IMR-90 (cell line): ENCODE measurements at regions not wholly inside any gene's neighbourhood (a gene's known extent, or its start where the extent isn't known, plus 50 kb on each side); places are given as distances from the start of the nearest gene placed in this dataset.

ENCODE experiments used
- ATAC-seq: fragments of 200-7000 bp; cut with Tn5 transposase; 2 replicates; pipeline ENCODE4 v1.9.1; 2020; ENCODE audit warnings: low read depth, mild to moderate bottlenecking, moderate library complexity
- BruUV-seq: library from RNA; stranded (reverse); fragments of 400-500 nt; replicated peaks from 2 replicates; lab custom pipeline; 2021; lab: Mats Ljungman, UMichigan
- CTCF ChIA-PET: fragments of 300-600 bp; formaldehyde crosslinking; extraction: SDS; loops from one replicate; lab custom pipeline; 2021; ENCODE audit warnings: antibody characterized with exemption; lab: Yijun Ruan, JAX
- POLR2A ChIA-PET: fragments of 300-600 bp; sonication (Branson Sonifier 250); formaldehyde crosslinking; loops from one replicate; lab custom pipeline; 2022; ENCODE audit warnings: antibody characterized with exemption; ENCODE audit not compliant: unreplicated experiment; lab: Charles Lee
- DNase-seq: peaks from one replicate; pipeline ENCODE4 v3.0.0; 2013
- H2AFZ ChIP-seq: replicated peaks from 2 replicates; pipeline ENCODE3; 2013; ENCODE audit warnings: low read length, mild to moderate bottlenecking; ENCODE audit not compliant: poor library complexity
- H2AK5ac ChIP-seq: 2 replicates; pipeline ENCODE4 v1.6.1; 2013; ENCODE audit warnings: low read depth, low read length, inconsistent platforms
- H2AK9ac ChIP-seq: replicated peaks from 2 replicates; pipeline ENCODE3; 2013; ENCODE audit warnings: mild to moderate bottlenecking, low read depth, low read length, moderate library complexity; ENCODE audit not compliant: poor library complexity
- H2BK120ac ChIP-seq: 2 replicates; pipeline ENCODE4 v1.6.1; 2013; ENCODE audit warnings: low read depth, low read length, inconsistent platforms
- H2BK15ac ChIP-seq: 3 replicates; pipeline ENCODE4 v1.6.1; 2013; ENCODE audit warnings: low read depth, low read length, inconsistent platforms
- H2BK20ac ChIP-seq: 2 replicates; pipeline ENCODE4 v1.6.1; 2013; ENCODE audit warnings: low read depth, mild to moderate bottlenecking, inconsistent platforms, low read length, moderate library complexity
- H2BK5ac ChIP-seq: 2 replicates; pipeline ENCODE4 v1.6.1; 2013; ENCODE audit warnings: mild to moderate bottlenecking, low read depth, low read length, inconsistent platforms; ENCODE audit not compliant: poor library complexity, severe bottlenecking
- H3K14ac ChIP-seq: replicated peaks from 2 replicates; pipeline ENCODE4 v1.6.1; 2013; ENCODE audit warnings: low read depth, low read length, inconsistent platforms
- H3K18ac ChIP-seq: 2 replicates; pipeline ENCODE4 v1.6.1; 2013; ENCODE audit warnings: low read depth, low read length, control low read depth
- H3K23ac ChIP-seq: 2 replicates; pipeline ENCODE4 v1.6.1; 2013; ENCODE audit warnings: low read depth, low read length, inconsistent platforms
- H3K27ac ChIP-seq: 2 replicates; pipeline ENCODE4 v1.5.1; 2013; ENCODE audit warnings: mild to moderate bottlenecking, control low read depth, low read length; ENCODE audit not compliant: insufficient read depth
- H3K27me3 ChIP-seq: 2 replicates; pipeline ENCODE4 v1.6.1; 2013; ENCODE audit warnings: low read length; ENCODE audit not compliant: control insufficient read depth, insufficient read depth
- H3K36me3 ChIP-seq: 2 replicates; pipeline ENCODE4 v1.6.1; 2013; ENCODE audit warnings: low read length, mixed read lengths; ENCODE audit not compliant: control insufficient read depth, insufficient read depth
- H3K4ac ChIP-seq: 2 replicates; pipeline ENCODE4 v1.6.1; 2013; ENCODE audit warnings: low read depth, low read length, inconsistent platforms
- H3K4me1 ChIP-seq: 2 replicates; pipeline ENCODE4 v1.6.1; 2013; ENCODE audit warnings: low read length, mixed read lengths; ENCODE audit not compliant: control insufficient read depth, insufficient read depth
- H3K4me2 ChIP-seq: 2 replicates; pipeline ENCODE4 v1.6.1; 2013; ENCODE audit warnings: low read depth, mild to moderate bottlenecking, control low read depth, low read length, moderate library complexity
- H3K4me3 ChIP-seq: 2 replicates; pipeline ENCODE4 v1.5.1; 2013; ENCODE audit warnings: low read depth, mild to moderate bottlenecking, control low read depth, low read length, moderate library complexity; ENCODE audit not compliant: insufficient read depth
- H3K56ac ChIP-seq: 2 replicates; pipeline ENCODE4 v1.6.1; 2013; ENCODE audit warnings: low read length, inconsistent platforms; ENCODE audit not compliant: insufficient read depth; ENCODE audit errors: extremely low read depth
- H3K79me1 ChIP-seq, 2 experiments: 2 replicates each; pipeline ENCODE4 v1.6.1; 2013; ENCODE audit warnings: low read length in 2 of 2, inconsistent platforms in 1 of 2, low read depth in 1 of 2
- H3K9ac ChIP-seq: 2 replicates; pipeline ENCODE4 v1.6.1; 2013; ENCODE audit warnings: low read depth, low read length, control low read depth
- H3K9me1 ChIP-seq: 2 replicates; pipeline ENCODE4 v1.6.1; 2013; ENCODE audit warnings: low read length, inconsistent platforms; ENCODE audit not compliant: insufficient read depth
- H3K9me3 ChIP-seq: 2 replicates; pipeline ENCODE4 v1.6.1; 2013; ENCODE audit warnings: low read length; ENCODE audit not compliant: control insufficient read depth, insufficient read depth
- H4K20me1 ChIP-seq: 2 replicates; pipeline ENCODE4 v1.6.1; 2013; ENCODE audit warnings: low read length, inconsistent platforms; ENCODE audit not compliant: insufficient read depth
- H4K5ac ChIP-seq: 2 replicates; pipeline ENCODE4 v1.6.1; 2013; ENCODE audit warnings: mild to moderate bottlenecking, low read depth, low read length, control low read depth
- H4K8ac ChIP-seq, 2 experiments: 2 replicates each; pipeline ENCODE4 v1.6.1; 2013; ENCODE audit warnings: low read depth in 2 of 2, low read length in 2 of 2, control low read depth in 1 of 2, inconsistent platforms in 1 of 2
- H4K91ac ChIP-seq: 2 replicates; pipeline ENCODE4 v1.6.1; 2013; ENCODE audit warnings: low read depth, low read length, inconsistent platforms; ENCODE audit not compliant: insufficient read depth
- BHLHE40 ChIP-seq: fragments of 150-350 bp; IDR thresholded peaks from 2 replicates; pipeline ENCODE4 v1.6.1; 2016; ENCODE audit warnings: mild to moderate bottlenecking, low read depth, low read length
- CEBPB ChIP-seq: IDR thresholded peaks from 2 replicates; pipeline ENCODE4 v1.6.1; 2012; ENCODE audit warnings: low read depth, low read length, improper control_type of control experiment
- CHD1 ChIP-seq: IDR thresholded peaks from 2 replicates; pipeline ENCODE4 v1.6.1; 2012; ENCODE audit warnings: low read depth, low read length, improper control_type of control experiment
- FOS ChIP-seq: fragments of 150-350 bp; IDR thresholded peaks from 2 replicates; pipeline ENCODE4 v1.6.1; 2016; ENCODE audit warnings: low read depth, low read length
- MAFK ChIP-seq: IDR thresholded peaks from 2 replicates; pipeline ENCODE4 v1.6.1; 2012; ENCODE audit warnings: low read depth, low read length, improper control_type of control experiment
- MAZ ChIP-seq: IDR thresholded peaks from 2 replicates; pipeline ENCODE4 v1.6.1; 2012; ENCODE audit warnings: low read depth, mild to moderate bottlenecking, low read length, improper control_type of control experiment, moderate library complexity, borderline replicate concordance
- MXI1 ChIP-seq: IDR thresholded peaks from 2 replicates; pipeline ENCODE4 v1.6.1; 2012; ENCODE audit warnings: low read depth, mild to moderate bottlenecking, low read length, moderate library complexity, borderline replicate concordance
- NFE2L2 ChIP-seq: fragments of 150-350 bp; IDR thresholded peaks from 2 replicates; pipeline ENCODE4 v1.6.1; 2016; ENCODE audit warnings: low read depth, mild to moderate bottlenecking, low read length
- POLR2A ChIP-seq: IDR thresholded peaks from 2 replicates; pipeline ENCODE4 v1.6.1; 2012; ENCODE audit warnings: mild to moderate bottlenecking, low read depth, low read length
- RAD21 ChIP-seq: IDR thresholded peaks from 2 replicates; pipeline ENCODE4 v1.6.1; 2012; ENCODE audit warnings: low read length, improper control_type of control experiment
- RCOR1 ChIP-seq: IDR thresholded peaks from 2 replicates; pipeline ENCODE4 v1.6.1; 2012; ENCODE audit warnings: mild to moderate bottlenecking, low read length, improper control_type of control experiment; ENCODE audit not compliant: insufficient replicate concordance
- RFX5 ChIP-seq: IDR thresholded peaks from 2 replicates; pipeline ENCODE4 v1.8.0; 2012; ENCODE audit warnings: low read depth, mild to moderate bottlenecking, low read length, moderate library complexity
- SMC3 ChIP-seq: fragments of 150-350 bp; IDR thresholded peaks from 2 replicates; pipeline ENCODE4 v1.6.1; 2016; ENCODE audit warnings: low read depth, mild to moderate bottlenecking, antibody characterized with exemption, low read length, moderate library complexity
- WGBS, 2 experiments: methylation state at CpG; one replicate each; pipeline versions ENCODE4 v1.1.5 to v1.1.7; 2013; ENCODE audit warnings: missing lambda C conversion rate in 2 of 2; ENCODE audit not compliant: insufficient read length in 1 of 2; ENCODE audit errors: extremely low coverage in 2 of 2; 5-methylcytosine and 5-hydroxymethylcytosine counted together
- dilution Hi-C: fragments of 300-500 bp; cut with HindIII; formaldehyde crosslinking; loops from one replicate; pipeline ENCODE4 v1.14.3; 2018; ENCODE audit warnings: low sequenced_read_pairs; ENCODE audit not compliant: unreplicated experiment
- in situ Hi-C: fragments of 300-500 bp; cut with MboI; formaldehyde crosslinking; loops from 3 replicates; pipeline ENCODE4 v1.14.3; 2019; ENCODE audit warnings: low sequenced_read_pairs, inconsistent platforms, mixed read lengths
- intact Hi-C: fragments of 100-400 bp; cut with micrococcal nuclease; formaldehyde crosslinking; loops from 2 replicates; pipeline ENCODE4 v1.10.0; 2022
- TF ChIP-seq, protein P1 (sequence below): conservative IDR thresholded peaks from 2 replicates; pipeline ENCODE4 v1.5.1; 2012; ENCODE audit warnings: mild to moderate bottlenecking, low read depth, low read length, improper control_type of control experiment
- TF ChIP-seq, protein P2 (sequence below): fragments of 150-350 bp; IDR thresholded peaks from 2 replicates; pipeline ENCODE4 v1.6.1; 2017; ENCODE audit warnings: mild to moderate bottlenecking, antibody characterized with exemption, low read length, low read depth
- TF ChIP-seq, protein P3 (sequence below): fragments of 150-350 bp; IDR thresholded peaks from 2 replicates; pipeline ENCODE4 v1.6.1; 2016; ENCODE audit warnings: low read depth, mild to moderate bottlenecking, low read length, moderate library complexity, borderline replicate concordance

DNA sequence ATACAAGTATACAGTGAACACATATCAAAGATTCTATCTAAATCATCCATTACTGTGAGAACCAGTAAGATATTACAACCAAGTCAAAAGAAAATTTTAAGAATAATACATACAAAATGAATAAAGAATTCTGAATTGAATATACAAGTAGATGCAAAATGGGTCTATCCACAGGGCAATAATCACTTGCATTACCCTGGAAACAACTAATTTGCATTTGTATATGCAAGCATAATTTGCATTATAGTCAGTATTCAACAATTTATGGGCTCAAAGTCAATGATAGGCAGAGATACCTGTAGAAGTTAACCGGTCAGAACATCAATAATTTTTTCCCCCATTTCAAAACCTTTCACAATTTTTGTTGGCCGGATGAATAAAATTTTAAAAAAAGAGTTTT is 512.2 kb upstream of the ALCAM start:
- Histone ChIP-seq H3K4me3 (no peak overlapping the region), H4K20me1 (no peaks in the 10 kb centered on the region), H3K27ac (no peak overlapping the region), H3K9me3 (no peaks in the 10 kb centered on the region), H4K91ac (no peak overlapping the region), H3K56ac (no peak overlapping the region), H4K8ac (no peak overlapping the region), H3K23ac (no peak overlapping the region), H2AFZ (no peak overlapping the region), H2AK9ac (no peak overlapping the region), H3K9me1 (no peaks in the 10 kb centered on the region), H3K4me2 (no peak overlapping the region), H3K14ac (no peak overlapping the region), H3K4ac (no peak overlapping the region), H2AK5ac (no peak overlapping the region), H3K79me1 (no peaks in the 10 kb centered on the region), H3K18ac (no peak overlapping the region), H2BK5ac (no peak overlapping the region), H3K36me3 (no peaks in the 10 kb centered on the region), H2BK15ac (no peak overlapping the region), H2BK120ac (no peak overlapping the region), H3K9ac (no peak overlapping the region), H2BK20ac (no peak overlapping the region), H3K27me3 (no peaks in the 10 kb centered on the region), H4K5ac (no peak overlapping the region), H3K4me1 (no peaks in the 10 kb centered on the region)
- intact Hi-C loops (no loop called here), in situ Hi-C loops (no loop called here), dilution Hi-C loops (no loop called here)
- no CpG with 5 or more reads among the region's 2 CpGs for WGBS, 2 experiments
- ChIA-PET CTCF (no interaction called here), POLR2A (no interaction called here)
- TF ChIP-seq, protein P1, sequence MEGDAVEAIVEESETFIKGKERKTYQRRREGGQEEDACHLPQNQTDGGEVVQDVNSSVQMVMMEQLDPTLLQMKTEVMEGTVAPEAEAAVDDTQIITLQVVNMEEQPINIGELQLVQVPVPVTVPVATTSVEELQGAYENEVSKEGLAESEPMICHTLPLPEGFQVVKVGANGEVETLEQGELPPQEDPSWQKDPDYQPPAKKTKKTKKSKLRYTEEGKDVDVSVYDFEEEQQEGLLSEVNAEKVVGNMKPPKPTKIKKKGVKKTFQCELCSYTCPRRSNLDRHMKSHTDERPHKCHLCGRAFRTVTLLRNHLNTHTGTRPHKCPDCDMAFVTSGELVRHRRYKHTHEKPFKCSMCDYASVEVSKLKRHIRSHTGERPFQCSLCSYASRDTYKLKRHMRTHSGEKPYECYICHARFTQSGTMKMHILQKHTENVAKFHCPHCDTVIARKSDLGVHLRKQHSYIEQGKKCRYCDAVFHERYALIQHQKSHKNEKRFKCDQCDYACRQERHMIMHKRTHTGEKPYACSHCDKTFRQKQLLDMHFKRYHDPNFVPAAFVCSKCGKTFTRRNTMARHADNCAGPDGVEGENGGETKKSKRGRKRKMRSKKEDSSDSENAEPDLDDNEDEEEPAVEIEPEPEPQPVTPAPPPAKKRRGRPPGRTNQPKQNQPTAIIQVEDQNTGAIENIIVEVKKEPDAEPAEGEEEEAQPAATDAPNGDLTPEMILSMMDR = no peak
- TF ChIP-seq RAD21 = no peak
- no peak for TF ChIP-seq FOS
- TF ChIP-seq, protein P2, sequence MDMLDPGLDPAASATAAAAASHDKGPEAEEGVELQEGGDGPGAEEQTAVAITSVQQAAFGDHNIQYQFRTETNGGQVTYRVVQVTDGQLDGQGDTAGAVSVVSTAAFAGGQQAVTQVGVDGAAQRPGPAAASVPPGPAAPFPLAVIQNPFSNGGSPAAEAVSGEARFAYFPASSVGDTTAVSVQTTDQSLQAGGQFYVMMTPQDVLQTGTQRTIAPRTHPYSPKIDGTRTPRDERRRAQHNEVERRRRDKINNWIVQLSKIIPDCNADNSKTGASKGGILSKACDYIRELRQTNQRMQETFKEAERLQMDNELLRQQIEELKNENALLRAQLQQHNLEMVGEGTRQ = no peak
- no peak for TF ChIP-seq CHD1
- no peak for TF ChIP-seq BHLHE40
- no peak for TF ChIP-seq RFX5
- no peak for TF ChIP-seq POLR2A
- no peak for TF ChIP-seq NFE2L2
- no peak for TF ChIP-seq CEBPB
- no peak for TF ChIP-seq MXI1
- TF ChIP-seq SMC3 = no peak
- no peak for TF ChIP-seq MAFK
- TF ChIP-seq RCOR1 = no peak
- TF ChIP-seq MAZ = no peak
- TF ChIP-seq, protein P3, sequence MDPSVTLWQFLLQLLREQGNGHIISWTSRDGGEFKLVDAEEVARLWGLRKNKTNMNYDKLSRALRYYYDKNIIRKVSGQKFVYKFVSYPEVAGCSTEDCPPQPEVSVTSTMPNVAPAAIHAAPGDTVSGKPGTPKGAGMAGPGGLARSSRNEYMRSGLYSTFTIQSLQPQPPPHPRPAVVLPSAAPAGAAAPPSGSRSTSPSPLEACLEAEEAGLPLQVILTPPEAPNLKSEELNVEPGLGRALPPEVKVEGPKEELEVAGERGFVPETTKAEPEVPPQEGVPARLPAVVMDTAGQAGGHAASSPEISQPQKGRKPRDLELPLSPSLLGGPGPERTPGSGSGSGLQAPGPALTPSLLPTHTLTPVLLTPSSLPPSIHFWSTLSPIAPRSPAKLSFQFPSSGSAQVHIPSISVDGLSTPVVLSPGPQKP = no peak
- ATAC-seq = no peak
- DNase-seq = no peak
- no TSS peak for BruUV-seq
